ENCODE measurements at regions not wholly inside any gene's neighbourhood (a gene's known extent, or its start where the extent isn't known, plus 50 kb on each side); places are given as distances from the start of the nearest gene placed in this dataset.
"Not testable (repeated sequence)": the region's sequence is repeated elsewhere in the genome, so short reads cannot be mapped to it uniquely, and the experiment has no call there.

DNA sequence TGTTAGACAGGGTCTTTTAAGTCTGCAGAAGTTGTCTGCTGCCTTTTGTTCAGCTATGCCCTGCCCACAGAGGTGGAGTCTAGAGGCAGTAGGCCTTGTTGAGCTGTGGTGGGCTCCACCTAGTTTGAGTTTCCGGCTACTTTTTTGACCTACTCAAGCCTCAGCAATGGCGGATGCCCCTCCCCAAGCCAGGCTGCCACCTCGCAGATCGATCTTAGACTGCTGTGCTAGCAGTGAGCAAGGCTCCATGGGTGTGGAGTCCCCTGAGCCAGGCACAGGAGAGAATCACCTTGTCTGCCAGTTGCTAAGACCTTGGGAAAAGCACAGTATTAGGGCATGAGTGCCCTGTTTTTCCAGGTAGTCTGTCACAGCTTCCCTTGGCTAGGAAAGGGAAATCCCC, 664.6 kb upstream of the DPPA4 start:
- not testable (repeated sequence) for DNase-seq (ENCODE audit: low read depth)

DNA sequence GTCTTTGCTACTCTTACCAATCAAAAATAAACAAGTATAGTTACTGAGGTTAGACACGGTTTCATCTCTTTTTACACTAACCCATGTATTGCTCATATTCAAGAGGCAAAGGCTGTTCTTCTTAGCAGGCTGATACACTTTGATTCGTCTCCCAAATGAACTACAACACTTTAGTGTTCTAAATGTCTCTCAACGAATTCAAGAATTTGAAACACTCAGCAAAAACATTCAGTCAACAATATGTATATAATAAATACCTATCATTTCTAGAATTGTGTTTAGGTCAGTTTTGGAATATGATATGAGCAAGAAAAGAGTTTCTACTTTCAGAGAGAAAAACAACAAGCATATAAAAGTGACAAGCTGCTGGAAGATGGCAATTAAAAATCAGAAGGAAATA, 669.6 kb upstream of the DPPA4 start:
- DNase-seq (ENCODE audit: low read depth), result no peak

DNA sequence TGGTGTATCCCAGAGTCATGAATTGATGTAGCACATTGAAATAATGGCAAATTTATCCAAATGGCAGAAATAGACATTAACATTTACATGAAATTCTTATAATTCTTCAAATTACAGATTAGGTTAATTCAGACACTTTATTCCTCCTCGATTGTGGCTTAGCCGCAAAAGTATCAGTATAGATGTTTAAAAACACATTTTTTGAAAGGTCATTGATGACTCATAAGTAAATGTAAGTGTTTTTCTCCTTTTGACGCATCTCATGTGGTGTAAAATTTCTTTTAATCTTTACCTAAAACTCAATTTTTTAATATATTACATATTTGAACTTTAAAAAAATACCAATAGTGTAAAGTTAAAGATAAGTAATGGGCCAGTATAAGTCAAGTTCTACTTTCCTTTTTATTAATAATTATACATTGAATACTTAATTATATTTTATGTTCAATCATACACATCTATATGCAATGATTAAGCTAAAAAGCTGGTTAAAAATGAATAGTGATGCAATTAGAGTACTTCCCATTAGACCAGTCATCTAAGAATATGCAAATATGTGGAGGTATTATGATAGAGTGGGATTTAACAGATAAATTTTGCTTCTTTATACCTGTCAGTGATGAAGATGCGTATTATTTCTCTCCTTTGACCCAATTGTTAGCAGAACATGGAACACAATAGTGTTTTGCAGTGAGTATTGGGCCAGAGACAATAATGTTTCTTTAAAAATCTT, 678.1 kb upstream of the DPPA4 start:
- no peak for DNase-seq (ENCODE audit: low read depth)

DNA sequence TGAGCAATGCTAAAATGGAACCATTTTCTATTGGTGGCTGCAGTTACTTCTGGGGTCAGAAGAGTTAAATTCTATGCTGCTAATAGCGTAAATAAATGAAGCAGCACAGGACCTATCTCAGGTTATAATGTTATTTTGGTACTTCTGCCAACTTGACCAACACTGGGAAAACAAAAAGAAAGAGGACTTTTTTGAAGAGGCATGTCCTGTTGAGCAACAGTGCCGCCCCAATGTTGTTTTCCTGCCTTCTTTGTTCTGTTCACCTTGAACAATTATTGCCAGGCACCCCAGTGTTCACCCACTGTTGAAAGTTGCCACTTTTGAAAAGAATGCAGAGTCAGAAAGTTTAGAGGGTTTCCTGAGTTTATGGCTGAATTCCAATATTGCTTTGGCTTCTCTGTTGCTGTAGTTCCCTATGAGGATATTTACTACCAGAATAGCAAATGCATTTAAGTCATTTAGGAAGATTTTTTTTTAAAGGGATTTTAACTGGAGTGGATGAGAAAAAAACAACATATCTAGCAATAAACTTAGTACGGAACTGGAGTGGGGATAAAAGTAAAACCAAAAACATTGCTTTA, 679.0 kb upstream of the DPPA4 start:
- DNase-seq (ENCODE audit: low read depth), result no peak

DNA sequence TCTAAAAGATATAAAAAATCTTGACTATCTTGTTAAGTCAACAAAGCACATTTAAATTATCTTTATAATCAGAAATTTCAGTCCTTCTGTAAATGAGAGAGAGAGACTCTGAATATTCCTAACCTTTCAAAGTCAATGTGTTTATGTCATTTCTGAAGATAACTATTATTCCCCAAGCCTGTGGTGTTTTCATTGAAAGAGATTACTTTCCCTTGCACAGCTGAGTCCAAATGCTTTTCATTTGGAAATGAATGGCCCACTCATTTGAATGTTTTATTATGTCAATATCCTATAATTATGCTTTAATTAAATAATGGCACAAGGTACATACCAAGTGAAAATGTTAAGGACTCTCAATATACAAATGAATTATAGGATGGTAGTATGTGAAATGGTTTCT, 680.0 kb upstream of the DPPA4 start:
- no peak for DNase-seq (ENCODE audit: low read depth)

DNA sequence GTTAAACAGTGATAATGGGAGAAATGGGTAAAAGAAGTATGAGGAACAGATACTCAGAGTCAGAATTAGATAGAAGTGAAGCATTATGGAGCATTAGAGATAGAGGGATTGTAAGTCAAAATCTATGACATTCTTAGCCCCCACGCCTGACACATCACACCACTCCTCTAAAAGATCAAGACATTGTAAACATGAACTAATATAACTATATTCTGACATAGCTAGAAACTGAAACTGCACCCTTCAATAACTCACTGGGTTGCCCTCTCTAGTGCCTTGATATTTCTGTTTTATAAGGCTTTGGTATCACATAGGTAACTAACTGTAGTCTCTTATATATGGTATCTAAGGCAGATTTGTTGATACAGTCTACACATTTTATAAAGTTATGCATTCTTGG, 684.3 kb upstream of the DPPA4 start:
- no peak for DNase-seq (ENCODE audit: low read depth)

DNA sequence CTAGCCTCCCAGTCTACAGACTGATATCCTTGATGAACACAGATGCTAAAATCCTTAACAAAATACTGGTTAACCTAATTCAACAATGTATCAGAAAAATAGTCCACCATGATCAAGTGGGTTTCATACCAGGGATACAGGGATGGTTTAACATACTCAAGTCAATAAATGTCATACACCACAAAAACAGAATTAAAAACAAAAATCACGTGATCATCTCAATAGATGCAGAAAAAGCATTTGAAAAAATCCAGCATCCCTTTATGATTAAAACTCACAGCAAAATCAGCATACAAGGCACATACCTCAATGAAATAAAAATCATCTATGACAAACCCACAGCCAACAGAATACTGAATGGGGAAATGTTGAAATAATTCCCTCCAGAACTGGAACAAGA, 685.7 kb upstream of the DPPA4 start:
- DNase-seq (ENCODE audit: low read depth), result not testable (repeated sequence)

DNA sequence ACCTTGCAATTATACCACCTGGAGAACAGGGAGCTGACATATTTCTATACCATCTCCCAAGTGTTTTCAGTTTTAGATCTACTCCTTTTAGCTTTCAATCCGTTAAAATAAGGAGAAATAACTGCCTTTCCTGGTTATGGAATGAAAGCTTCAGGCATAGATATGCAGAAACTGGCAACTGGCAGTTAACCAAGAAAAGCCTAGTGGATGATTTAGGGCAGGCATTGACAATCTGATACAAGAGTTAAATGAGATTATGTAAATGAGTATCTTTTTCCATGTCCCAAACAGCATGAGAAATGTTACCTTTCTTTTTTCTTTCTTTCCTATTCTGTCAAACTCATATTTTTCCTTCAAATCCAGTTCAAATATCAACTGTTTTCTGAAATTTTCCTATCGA, 689.1 kb upstream of the DPPA4 start:
- no peak for DNase-seq (ENCODE audit: low read depth)

DNA sequence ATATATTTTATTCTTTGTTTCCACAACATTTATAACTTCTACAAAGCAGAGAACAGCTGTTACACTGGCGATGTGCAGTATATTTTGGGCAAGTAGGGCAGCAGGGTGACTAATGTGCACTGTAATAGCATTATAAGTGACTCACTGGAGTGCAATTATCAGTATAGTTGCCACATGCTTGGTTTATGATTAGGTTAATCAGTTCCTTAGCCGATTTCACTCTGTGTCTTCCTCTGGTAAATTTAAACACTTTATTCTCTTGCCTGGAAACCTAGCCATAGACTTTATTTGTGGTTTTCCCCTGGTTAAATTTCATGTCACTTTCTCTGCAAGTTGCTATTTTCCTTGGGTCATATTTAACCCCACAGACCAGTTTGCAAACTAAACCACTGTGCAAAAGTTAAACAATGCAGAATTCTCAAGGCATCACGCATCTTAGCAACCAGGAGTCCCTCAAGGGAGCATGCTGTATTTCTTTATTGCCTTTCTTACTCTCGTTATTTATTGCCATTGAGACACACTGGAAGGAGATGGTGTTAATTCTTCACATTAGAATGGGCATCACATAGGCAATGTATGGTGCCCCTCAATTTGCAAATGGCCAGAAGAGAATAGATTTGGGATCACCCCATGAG, 690.2 kb upstream of the DPPA4 start:
- DNase-seq (ENCODE audit: low read depth), result no peak

DNA sequence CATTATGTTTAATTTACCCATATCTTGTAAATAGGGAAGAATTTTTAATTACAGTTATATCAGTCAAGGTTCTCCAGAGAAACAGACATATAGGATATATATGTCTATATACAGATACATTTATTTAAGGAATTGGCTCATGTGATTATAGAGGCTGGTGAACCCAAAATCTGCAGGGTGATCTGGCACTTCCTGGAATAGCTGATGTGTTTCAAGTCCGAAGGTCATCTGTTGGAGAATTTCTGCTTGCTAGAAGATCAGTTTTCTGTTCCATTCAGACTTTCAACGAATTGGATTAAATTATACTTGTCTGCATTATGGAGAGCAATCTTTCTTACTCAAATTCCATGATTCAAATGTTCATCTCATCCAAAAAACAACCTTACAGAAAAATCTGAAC, 694.6 kb upstream of the DPPA4 start:
- no peak for DNase-seq (ENCODE audit: low read depth)

DNA sequence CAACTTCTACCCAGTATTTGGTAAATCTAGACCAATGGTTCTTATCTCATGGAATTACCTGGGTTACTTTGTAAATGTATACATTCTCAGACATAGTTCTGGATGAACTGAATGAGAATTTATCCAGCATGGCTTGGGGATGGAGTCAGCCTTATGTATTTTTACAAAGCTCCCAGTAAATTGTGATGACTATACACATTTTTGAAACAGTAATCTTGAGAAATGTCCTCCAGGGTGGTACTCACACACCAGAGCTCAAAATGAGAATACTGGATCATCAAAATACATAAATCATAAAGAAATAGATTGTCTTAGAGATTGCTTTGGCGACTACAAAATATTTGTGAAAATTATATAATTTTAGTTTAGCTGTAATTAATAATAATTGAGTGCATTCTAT, 722.1 kb upstream of the DPPA4 start:
- DNase-seq (ENCODE audit: low read depth), result no peak

DNA sequence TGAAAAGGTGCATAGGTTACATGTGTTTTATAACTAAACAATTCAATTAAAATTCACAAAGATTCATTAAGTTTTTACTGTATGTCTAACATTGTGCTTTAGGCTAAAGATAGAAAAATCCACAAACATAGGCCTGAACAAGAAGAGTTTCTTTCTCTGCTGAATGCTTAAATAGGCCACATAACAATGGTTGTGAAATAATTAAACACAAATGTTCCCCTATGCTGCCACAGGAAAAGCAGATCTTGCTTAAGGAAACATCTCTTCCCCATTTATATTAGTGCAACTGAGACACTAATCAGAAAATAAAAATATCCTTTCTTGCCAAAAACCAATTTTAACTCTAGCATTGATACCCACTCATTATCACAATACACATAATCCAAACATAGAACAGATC, 725.4 kb upstream of the DPPA4 start:
- no peak for DNase-seq (ENCODE audit: low read depth)

DNA sequence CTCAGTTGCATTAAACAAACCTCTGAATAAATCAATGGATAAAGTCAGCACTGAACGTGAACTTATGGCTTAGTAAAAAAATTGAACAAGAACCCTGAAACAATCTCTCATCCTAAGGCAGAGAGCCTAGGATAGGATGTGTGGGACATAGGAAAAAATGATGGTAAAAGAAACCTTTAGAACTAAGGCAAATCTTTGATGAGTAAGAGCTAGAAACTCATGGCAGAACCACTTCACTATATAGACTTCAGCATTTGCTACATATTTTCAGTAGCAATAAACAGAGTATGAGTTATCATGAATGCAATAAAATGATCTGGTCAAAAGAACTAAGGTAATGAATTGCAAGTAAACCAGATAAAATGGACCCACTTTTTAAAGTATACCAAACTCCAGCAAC, 725.8 kb upstream of the DPPA4 start:
- DNase-seq (ENCODE audit: low read depth), result no peak

DNA sequence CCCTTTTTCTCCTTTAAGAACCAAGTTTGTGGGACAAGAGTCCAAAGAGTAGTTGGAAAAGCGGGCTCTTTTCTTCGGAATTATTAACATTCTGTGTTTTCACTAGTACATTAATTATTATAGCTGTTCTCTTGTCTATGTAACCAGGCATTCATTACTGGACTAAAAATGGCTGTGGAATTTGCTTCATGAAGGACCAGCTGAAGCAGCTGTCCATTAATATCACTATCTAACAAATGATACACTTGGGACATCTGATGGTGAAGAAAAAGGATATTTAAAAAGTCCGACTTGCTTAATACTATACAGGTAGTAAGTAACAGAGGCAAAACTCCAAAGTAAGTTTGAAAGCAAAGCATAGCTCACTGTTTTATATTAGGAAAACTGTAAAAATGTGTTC, 728.9 kb upstream of the DPPA4 start:
- DNase-seq (ENCODE audit: low read depth), result no peak

DNA sequence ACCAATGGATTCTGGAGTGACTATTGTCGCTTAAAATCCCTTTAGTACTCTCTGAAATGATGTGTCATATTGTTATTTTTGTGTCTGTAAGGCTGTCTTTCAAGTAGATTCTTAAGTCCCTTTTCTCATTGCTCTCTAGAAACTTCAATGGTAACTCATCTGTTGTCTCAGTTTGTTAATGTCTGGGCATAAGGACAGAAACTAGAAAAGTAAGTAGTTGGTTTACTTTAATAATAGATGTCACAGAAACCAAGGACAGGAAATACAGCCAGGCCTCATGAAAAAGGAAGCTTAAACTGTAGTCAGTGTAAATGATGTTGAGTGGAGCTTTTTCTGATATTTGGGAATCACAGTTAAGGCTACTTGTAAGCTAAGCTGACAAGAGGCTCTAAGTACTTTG, 730.2 kb upstream of the DPPA4 start:
- DNase-seq (ENCODE audit: low read depth), result no peak

DNA sequence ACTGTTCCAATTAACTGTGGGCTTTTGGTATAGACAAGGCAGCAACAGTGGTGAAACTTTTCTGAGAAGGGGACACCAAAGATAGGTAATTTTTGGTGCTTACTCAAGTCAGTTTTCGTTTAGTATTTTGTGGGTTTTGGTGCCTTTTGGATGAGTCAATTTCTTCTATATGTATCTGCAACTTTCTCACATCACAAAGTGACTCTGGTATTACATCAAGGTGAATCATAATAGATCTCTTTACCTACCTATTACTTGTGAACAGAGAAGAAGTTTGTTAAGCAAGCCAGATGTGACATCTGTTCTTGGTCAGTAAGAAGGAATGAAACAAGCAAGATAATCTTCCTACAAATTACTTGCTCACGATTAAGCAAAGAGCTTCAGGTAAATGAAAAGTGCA, 732.4 kb upstream of the DPPA4 start:
- no peak for DNase-seq (ENCODE audit: low read depth)

DNA sequence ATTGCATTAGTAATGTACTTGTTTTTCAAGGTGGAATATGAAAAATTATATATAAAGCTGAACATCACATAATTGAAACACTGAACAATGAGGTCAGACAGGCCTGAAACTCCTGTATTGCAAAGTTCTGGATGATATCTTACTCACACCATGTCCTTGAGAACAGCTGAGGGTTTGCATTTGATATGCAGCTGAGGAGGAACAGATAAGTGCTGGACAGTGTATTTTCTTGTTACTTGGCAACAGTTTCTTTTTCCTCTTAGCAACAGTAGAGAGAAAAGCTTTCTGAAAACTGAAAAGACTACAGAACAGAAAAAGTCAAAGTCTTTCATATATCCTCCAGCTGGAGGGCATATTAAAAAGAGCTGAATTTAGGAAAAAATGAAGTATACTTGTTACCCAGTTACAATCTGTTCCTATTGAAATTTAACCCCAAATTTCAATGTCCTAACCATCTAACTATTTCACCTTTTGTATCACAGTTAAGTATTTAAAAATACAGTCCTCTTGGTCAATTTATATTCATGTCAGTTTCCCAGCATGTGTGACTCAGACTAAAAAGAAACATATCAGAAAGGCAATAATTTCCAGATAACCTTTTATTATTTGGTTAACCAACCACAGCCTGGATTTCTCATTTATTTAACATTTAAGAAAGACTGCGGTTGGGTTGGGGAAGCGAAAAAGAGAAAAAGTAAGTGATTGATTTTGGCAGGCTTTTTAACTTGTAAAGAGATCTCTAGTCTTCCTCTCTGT, 733.0 kb upstream of the DPPA4 start:
- no peak for DNase-seq (ENCODE audit: low read depth)

DNA sequence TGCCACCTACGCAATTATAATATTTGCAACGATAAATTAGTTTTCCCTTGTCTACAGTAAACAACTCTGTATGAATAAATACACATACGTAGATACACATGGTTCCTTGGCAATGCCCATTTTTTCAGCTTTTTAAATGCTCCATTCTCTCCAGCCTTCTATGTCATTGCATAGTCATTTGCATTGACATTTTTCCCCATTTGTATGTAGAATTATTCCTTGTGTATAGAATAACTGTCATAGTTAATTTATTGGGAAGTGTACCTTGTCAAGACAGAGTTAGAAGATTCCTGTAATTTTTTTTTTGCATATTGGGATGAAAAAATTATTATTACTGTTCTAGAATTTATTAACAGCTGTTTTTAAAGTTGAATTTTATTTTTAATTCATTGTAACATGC, 736.7 kb upstream of the DPPA4 start:
- no peak for DNase-seq (ENCODE audit: low read depth)

DNA sequence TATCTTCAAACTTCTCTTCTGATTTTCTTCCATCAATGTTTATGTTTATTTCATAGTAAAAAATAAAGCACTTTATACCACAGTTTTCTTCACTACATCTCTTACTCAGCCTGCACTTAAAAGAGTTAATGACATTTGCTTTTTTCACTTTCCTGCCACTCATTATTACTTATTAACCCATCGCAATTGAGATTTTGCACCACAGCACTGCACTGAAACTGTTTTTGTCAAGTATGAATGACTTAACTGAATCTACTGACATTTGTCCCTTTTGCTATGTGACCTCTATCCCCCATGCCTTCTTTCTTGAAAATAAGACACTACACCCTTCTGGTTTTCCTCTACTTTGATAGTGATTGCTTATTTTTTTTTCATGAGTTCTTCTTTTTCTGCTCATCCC, 739.7 kb upstream of the DPPA4 start:
- no peak for DNase-seq (ENCODE audit: low read depth)

DNA sequence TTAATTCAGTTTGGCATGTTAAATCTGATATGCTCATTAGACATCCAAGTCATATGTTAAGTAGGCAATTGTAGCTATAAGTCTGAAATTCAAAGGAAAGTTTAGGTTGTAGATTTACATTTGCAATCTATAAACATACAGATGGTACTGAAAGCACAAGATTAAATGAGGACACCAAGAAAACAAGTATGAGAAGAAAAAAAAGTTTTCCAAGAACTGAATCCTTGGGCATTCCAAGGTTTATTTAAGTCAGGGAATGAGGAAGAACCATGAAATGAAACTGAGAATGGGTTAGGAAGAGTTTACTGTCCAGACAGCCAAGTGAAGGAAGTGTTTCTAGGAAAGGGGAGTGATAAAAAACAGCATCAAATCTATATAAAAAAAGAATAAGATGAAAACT, 756.1 kb upstream of the DPPA4 start:
- DNase-seq (ENCODE audit: low read depth), result no peak

DNA sequence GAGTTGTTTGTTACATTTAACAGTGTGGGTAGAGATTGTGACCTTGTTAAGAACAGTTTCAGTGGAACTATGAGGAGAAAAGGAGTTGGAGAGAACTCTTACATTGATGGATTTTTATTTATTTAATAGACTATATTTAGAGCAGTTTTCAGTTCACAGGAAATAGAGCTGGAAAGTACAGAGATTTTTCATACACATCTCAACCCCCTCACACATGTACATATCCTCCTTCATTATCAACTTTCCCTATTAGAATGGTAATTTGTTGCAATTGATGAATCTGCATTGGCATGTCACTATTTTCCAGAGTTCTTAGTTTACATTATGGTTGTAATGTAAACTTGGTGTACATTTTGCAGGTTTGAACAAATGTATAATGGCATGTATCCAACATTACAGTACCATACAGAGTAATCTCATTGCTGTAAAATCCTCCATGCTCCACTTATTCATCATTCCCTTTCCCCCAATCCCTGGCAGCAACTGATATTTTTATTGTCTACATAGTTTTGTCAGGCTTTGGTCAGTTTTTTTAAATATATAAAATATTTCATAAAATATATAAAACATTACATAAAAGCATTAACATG, 756.6 kb upstream of the DPPA4 start:
- DNase-seq (ENCODE audit: low read depth), result no peak

DNA sequence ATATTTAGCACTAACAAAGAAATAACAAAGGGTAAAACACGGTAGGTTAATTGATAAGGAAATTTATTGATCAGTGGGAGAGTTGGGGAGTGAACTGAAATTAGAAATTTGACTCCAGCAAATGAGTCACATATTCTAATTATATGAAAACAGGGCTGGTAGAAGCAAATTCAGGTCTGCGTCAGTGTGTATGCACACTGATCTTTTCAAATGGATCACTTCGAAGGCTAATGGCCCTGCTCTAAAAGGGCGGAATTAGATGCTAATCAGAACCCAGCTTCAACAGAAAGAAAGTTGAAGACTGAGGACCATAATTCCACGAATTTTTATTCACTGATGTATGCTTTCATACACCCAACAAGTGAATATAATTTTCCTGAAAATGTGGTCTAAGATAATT, 762.4 kb upstream of the DPPA4 start:
- DNase-seq (ENCODE audit: low read depth), result no peak

DNA sequence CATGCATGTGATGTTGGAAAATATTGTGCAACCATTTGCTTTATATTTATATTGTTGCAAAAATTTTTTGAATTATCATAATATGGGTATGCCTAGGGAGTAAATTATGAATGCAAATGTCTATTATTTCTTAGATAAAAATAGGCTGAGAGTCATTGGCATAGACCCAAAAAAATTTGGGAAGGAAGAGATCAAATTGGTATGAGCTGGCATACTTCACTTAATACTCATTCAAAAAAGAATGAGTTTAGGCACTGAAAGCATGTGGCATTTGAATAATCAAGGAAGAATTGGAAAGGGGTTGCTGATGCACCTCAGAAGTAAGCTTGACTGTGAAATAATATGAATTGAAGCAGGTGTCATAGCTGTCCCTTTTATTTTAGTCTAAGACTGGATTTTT, 764.0 kb upstream of the DPPA4 start:
- no peak for DNase-seq (ENCODE audit: low read depth)
